ENCODE measurements at regions not wholly inside any gene's neighbourhood (a gene's known extent, or its start where the extent isn't known, plus 50 kb on each side); places are given as distances from the start of the nearest gene placed in this dataset.
A peak's percentile ranks its signal among the peaks of the same experiment; 100 is the strongest.

GRCh38 chr5:60473654-60474053 lies 226.3 kb downstream of the DEPDC1B start (continued):
- TF ChIP-seq AKAP8 (CRISPR knock-in tag; IDR thresholded peaks at IDR 0.05) (no peak), NCOA1 (CRISPR knock-in tag; IDR thresholded peaks at IDR 0.05) (no peak), IKZF4 (CRISPR knock-in tag; IDR thresholded peaks at IDR 0.05; ENCODE audit: borderline replicate concordance, low read depth, not compliant biosample characterization) (no peak), ZNF30 (CRISPR knock-in tag; IDR thresholded peaks at IDR 0.05) (no peak), ESRRA (CRISPR knock-in tag; IDR thresholded peaks at IDR 0.05; ENCODE audit: low read depth) (no peak), ZNF350 (CRISPR knock-in tag; IDR thresholded peaks at IDR 0.05; ENCODE audit: borderline replicate concordance, low read depth) (no peak), ELF3 (CRISPR knock-in tag; IDR thresholded peaks at IDR 0.05) (no peak; the same call in 1 of the 2 replicates), FOXO1 (CRISPR knock-in tag; IDR thresholded peaks at IDR 0.05) (peak; percentile 35; the same call in 1 of the 2 replicates), HCFC1 (IDR thresholded peaks at IDR 0.05; ENCODE audit: low read depth, low read length) (no peak), ZNF644 (CRISPR knock-in tag; IDR thresholded peaks at IDR 0.05; ENCODE audit: low read depth) (peak; percentile 100), CREM (IDR thresholded peaks at IDR 0.05) (peak; percentile 69; the same call in 1 of the 2 replicates), CREM (CRISPR knock-in tag; IDR thresholded peaks at IDR 0.05) (no peak), HDAC2 (CRISPR knock-in tag; IDR thresholded peaks at IDR 0.05) (peak; percentile 63), HNRNPK (IDR thresholded peaks at IDR 0.05; ENCODE audit: low read depth, low read length, poor library complexity, severe bottlenecking) (no peak), TCF12 (IDR thresholded peaks at IDR 0.05) (no peak), TCF12 (CRISPR knock-in tag; IDR thresholded peaks at IDR 0.05) (0 out of 2 replicates have a peak, but pooled peaks have one; percentile 45), IRF2 (CRISPR knock-in tag; IDR thresholded peaks at IDR 0.05) (no peak), TGIF2 (CRISPR knock-in tag; IDR thresholded peaks at IDR 0.05) (no peak), ISL2 (CRISPR knock-in tag; IDR thresholded peaks at IDR 0.05) (peak; percentile 65), ZFP62 (CRISPR knock-in tag; IDR thresholded peaks at IDR 0.05) (no peak), FOXC1 (CRISPR knock-in tag; IDR thresholded peaks at IDR 0.05; ENCODE audit: borderline replicate concordance) (no peak), KLF15 (CRISPR knock-in tag; IDR thresholded peaks at IDR 0.05; ENCODE audit: borderline replicate concordance) (no peak), GZF1 (CRISPR knock-in tag; IDR thresholded peaks at IDR 0.05) (no peak), NR2F1 (CRISPR knock-in tag; IDR thresholded peaks at IDR 0.05) (peak; percentile 48 to 85; a peak in 3 of 4 replicates), ZNF556 (CRISPR knock-in tag; IDR thresholded peaks at IDR 0.05; ENCODE audit: borderline replicate concordance) (no peak), MTF2 (CRISPR knock-in tag; IDR thresholded peaks at IDR 0.05; ENCODE audit: borderline replicate concordance) (no peak), TSC22D2 (CRISPR knock-in tag; IDR thresholded peaks at IDR 0.05; ENCODE audit: borderline replicate concordance) (no peak), ZBTB49 (CRISPR knock-in tag; IDR thresholded peaks at IDR 0.05; ENCODE audit: borderline replicate concordance) (no peak), ZNF160 (CRISPR knock-in tag; IDR thresholded peaks at IDR 0.05) (no peak), NFKB2 (CRISPR knock-in tag; IDR thresholded peaks at IDR 0.05; ENCODE audit: borderline replicate concordance) (no peak), MLLT10 (CRISPR knock-in tag; IDR thresholded peaks at IDR 0.05) (no peak)
- TF ChIP-seq, protein P1, sequence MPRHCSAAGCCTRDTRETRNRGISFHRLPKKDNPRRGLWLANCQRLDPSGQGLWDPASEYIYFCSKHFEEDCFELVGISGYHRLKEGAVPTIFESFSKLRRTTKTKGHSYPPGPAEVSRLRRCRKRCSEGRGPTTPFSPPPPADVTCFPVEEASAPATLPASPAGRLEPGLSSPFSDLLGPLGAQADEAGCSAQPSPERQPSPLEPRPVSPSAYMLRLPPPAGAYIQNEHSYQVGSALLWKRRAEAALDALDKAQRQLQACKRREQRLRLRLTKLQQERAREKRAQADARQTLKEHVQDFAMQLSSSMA (CRISPR knock-in tag; IDR thresholded peaks at IDR 0.05): no peak
- TF ChIP-seq, protein P2, sequence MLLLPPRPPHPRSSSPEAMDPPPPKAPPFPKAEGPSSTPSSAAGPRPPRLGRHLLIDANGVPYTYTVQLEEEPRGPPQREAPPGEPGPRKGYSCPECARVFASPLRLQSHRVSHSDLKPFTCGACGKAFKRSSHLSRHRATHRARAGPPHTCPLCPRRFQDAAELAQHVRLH (CRISPR knock-in tag; IDR thresholded peaks at IDR 0.05; ENCODE audit: borderline replicate concordance, low read depth): no peak
